Heart right ventricle (tissue), 16 donors: ENCODE measurements at regions not wholly inside any gene's neighbourhood (a gene's known extent, or its start where the extent isn't known, plus 50 kb on each side); places are given as distances from the start of the nearest gene placed in this dataset.

Experiments
- ATAC-seq, 8 donors: fragments of 200-7000 bp; cut with Tn5 transposase; one replicate each; pipeline ENCODE4 v1.9.1; 2020; ENCODE audit warnings: mild to moderate bottlenecking in 8 of 8, moderate library complexity in 8 of 8, moderate number of reproducible peaks in 1 of 8
- DNase-seq, 2 donors: peaks; one replicate each; pipeline ENCODE4 v3.0.0-alpha.2; 2020
- H3K27ac ChIP-seq, 10 donors: fragments of 200-600 bp; sonication (generic) in 2 of 10; one replicate each; pipeline versions ENCODE4 v1.5.0 to v1.8.0; 2020 to 2022; ENCODE audit warnings: mild to moderate bottlenecking in 3 of 10
- H3K27me3 ChIP-seq, 7 donors: fragments of 200-600 bp; one replicate each; pipeline ENCODE4 v1.8.0; 2021 to 2022; ENCODE audit warnings: mild to moderate bottlenecking in 2 of 7
- H3K36me3 ChIP-seq, 9 donors: fragments of 200-600 bp; sonication (generic) in 1 of 9; one replicate each; pipeline versions ENCODE4 v1.5.0 to v1.8.0; 2020 to 2022; ENCODE audit warnings: mild to moderate bottlenecking in 2 of 9
- H3K4me1 ChIP-seq, 9 donors: fragments of 200-600 bp; sonication (generic) in 1 of 9; one replicate each; pipeline versions ENCODE4 v1.5.0 to v1.8.0; 2020 to 2022; ENCODE audit warnings: mild to moderate bottlenecking in 4 of 9
- H3K4me3 ChIP-seq, 10 donors: fragments of 200-600 bp; sonication (generic) in 2 of 10; one replicate each; pipeline versions ENCODE4 v1.5.0 to v1.8.0; 2020 to 2022; ENCODE audit warnings: mild to moderate bottlenecking in 7 of 10, moderate library complexity in 2 of 10
- H3K9me3 ChIP-seq, 11 donors: fragments of 200-600 bp in 10 of 11; sonication (generic) in 2 of 11; one replicate each; pipeline versions ENCODE4 v1.5.0 to v1.8.0; 2013 to 2022; ENCODE audit warnings: mild to moderate bottlenecking in 2 of 11, control low read depth in 1 of 11, moderate library complexity in 1 of 11
- CTCF ChIP-seq, 9 donors: fragments of 200-600 bp; sonication (generic) in 2 of 9; IDR thresholded peaks; one replicate each; pipeline versions ENCODE4 v1.5.0 to v1.8.0; 2021 to 2022; ENCODE audit warnings: antibody characterized with exemption in 9 of 9, mild to moderate bottlenecking in 5 of 9, moderate library complexity in 1 of 9
- WGBS, 2 donors: extraction: QIAGEN DNeasy Blood & Tissue Kit; methylation state at CpG; one replicate each; pipeline ENCODE4 v1.1.7; 2013; ENCODE audit warnings: inconsistent platforms in 1 of 2; 5-methylcytosine and 5-hydroxymethylcytosine counted together
- intact Hi-C, 10 donors: fragments of 100-400 bp; cut with DNase I; formaldehyde crosslinking; loops; one replicate each; pipeline versions ENCODE4 v1.11.1 to v1.14.2; 2022
- donor health status: Arrhythmogenic right ventricular cardiomyopathy.
- donor health status: ischemic (EF 13 %, LVEDD 7.1; RV severe dilation, severe dysfunction).
- donor health status: healthy with polysubstance abuse.
- donor health status: DM: no; HTN: yes; CAD: no.
- donor health status: DM: no; HTN: no; CAD: no.
- donor health status: ischemic (EF 25% LVEDD 6.9; RV normal size, moderate dysfunction).
- donor health status: ischemic (EF 25% LVEDD 5.7; RV mildly dilated, moderate dysfunction).
- donor health status: healthy.
- donor health status: DM: yes; HTN: yes; CAD: no.
- donor health status: Ischemic cardiomyopathy.
- donor health status: ischemic (EF 35%, LVEDD 5.7; RV mildly dilated, moderate dysfunction).
- donor health status: nonischemic (EF 11% LVEDD 7.7; RV severe dilation, severe dysfunction).
- donor health status: DM: yes; HTN: yes; CAD: no.
- donor health status: PGD.
- donor health status: ischemic (EF 29% LVEDD 5.4; RV normal size, mild dysfunction).
- donor health status: nonischemic (EF 23%, LVEDD 6.1; RV moderate dilation, normal function).

DNA sequence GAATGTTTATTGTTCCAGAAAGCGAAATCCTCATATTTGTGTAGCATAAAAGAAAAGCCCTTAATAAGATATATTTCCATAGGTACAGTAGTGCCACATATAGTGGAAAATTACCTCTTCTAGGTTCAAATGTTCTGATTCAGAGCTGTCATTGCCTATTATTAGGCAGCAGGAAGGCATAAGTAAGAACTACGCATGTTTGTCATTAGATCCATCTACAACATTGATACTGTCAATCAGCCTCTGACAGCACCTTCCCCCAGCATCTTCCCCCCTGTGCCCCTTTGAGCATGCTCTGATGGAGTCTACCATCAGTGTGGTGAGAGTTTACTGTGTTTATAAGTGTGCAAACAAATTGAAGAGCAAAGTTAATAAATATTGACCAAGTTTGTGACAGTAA is 816.1 kb downstream of the TLE4 start:
- Histone ChIP-seq H3K27me3 (no peaks in the 10 kb centered on the region), H3K4me3 (no peak overlapping the region), H3K4me1 (no peaks in the 10 kb centered on the region), H3K27ac (no peak overlapping the region), H3K9me3 (peaks cover 0 to 8% (median 0%) of the 10 kb centered on the region in 11 donors), H3K36me3 (no peaks in the 10 kb centered on the region)
- intact Hi-C loops: no loop called here
- WGBS, 2 donors: 75 to 77% methylated on average over 2 of the region's 2 CpGs
- ATAC-seq: no peak
- DNase-seq: no peak
- no peak for TF ChIP-seq CTCF (IDR thresholded peaks at IDR 0.05)

- DNase-seq (no peak), ATAC-seq (no peak)
- Histone ChIP-seq H3K27me3 (no peaks in the 10 kb centered on the region), H3K36me3 (no peaks in the 10 kb centered on the region), H3K27ac (no peak overlapping the region), H3K4me3 (no peak overlapping the region), H3K9me3 (peaks cover 0 to 2% (median 0%) of the 10 kb centered on the region in 11 donors), H3K4me1 (no peaks in the 10 kb centered on the region)
- WGBS, 2 donors: 62 to 63% methylated on average over 3 of the region's 3 CpGs
- no peak for TF ChIP-seq CTCF (IDR thresholded peaks at IDR 0.05)
- intact Hi-C loops: no loop called here
Observed at GRCh38 chr9:80385246-80385645, 813.5 kb downstream of the TLE4 start.

DNA sequence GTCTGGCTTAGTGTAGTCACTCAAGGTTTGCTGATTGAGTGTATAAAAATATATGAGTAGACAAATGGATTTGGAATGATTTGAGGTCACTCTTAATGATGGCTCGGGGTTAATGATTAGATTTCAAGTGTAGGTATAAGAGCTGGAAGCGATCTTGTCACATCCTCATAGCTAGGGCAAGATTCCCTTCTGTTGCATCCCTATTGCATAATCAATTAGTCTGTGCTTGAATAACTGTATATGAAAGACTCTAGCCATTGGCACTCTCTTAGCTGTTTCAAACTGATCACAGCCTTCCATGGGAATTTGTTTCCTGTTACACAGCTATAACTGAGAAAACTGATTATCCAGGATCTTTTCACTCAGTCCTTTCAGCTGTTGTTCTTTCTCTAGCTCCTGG is 811.6 kb downstream of the TLE4 start:
- intact Hi-C loops: no loop called here
- no peak for TF ChIP-seq CTCF (IDR thresholded peaks at IDR 0.05)
- no peak overlapping the region for H3K4me3 ChIP-seq
- H3K9me3 ChIP-seq: no peaks in the 10 kb centered on the region
- DNase-seq: no peak
- no peaks in the 10 kb centered on the region for H3K36me3 ChIP-seq
- no peaks in the 10 kb centered on the region for H3K27me3 ChIP-seq
- H3K27ac ChIP-seq: no peak overlapping the region
- WGBS, 2 donors: 88 to 89% methylated on average over 2 of the region's 2 CpGs
- H3K4me1 ChIP-seq: no peaks in the 10 kb centered on the region
- ATAC-seq: no peak

DNA sequence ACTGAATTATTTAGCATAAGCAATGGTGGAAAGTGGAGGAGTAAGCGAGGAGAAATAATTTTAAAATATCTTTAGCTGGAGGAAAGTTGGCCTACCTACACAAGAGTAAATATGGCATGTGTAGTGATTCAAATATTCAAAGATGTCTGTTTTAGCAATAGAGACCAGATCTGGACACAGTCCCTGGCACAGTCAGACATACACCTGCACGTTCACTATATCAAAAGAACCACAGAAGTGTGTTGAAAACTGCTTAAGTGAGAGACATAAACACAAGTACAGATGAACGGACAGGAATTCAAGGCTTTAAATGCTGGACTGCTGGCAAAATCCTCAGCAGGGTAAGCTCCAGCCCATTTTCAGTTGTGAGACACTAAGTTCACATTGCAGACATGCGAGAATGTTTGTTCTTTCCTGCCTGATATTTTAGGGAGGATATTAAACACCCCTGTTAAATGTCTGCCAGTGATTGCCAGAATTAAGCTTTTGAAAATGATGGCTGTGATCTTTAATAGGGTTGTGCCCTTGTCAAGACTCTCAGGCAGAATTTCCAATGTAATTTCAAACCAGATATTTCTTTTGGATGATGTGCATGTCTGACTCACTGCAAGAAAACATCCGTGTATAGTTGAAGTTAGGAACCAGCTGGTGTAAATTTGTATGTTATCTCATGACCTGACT is 810.6 kb downstream of the TLE4 start:
- intact Hi-C loops: no loop called here
- Histone ChIP-seq H3K36me3 (no peaks in the 10 kb centered on the region), H3K9me3 (no peaks in the 10 kb centered on the region), H3K27me3 (no peaks in the 10 kb centered on the region), H3K4me1 (no peaks in the 10 kb centered on the region), H3K4me3 (no peak overlapping the region), H3K27ac (no peak overlapping the region)
- TF ChIP-seq CTCF (IDR thresholded peaks at IDR 0.05): no peak
- DNase-seq: no peak
- peak in 4 of 8 donors; percentile 26 to 59 (median 48) for ATAC-seq
- WGBS, 2 donors: 61 to 70% methylated on average over 5 of the region's 5 CpGs
